Thyroid gland (tissue), 4 donors: ENCODE measurements at regions not wholly inside any gene's neighbourhood (a gene's known extent, or its start where the extent isn't known, plus 50 kb on each side); places are given as distances from the start of the nearest gene placed in this dataset.

Experiments used
- POLR2A ChIP-seq, 2 donors: fragments of 450-650 bp; IDR thresholded peaks; one replicate each; pipeline ENCODE4 v1.6.1; 2017; ENCODE audit warnings: antibody characterized with exemption in 2 of 2, mild to moderate bottlenecking in 2 of 2, moderate library complexity in 1 of 2
- TF ChIP-seq, protein P1 (sequence below), 6 experiments: fragments of 200-600 bp in 3 of 6; fragments of 450-650 bp in 3 of 6; sonication (generic) in 3 of 6; IDR thresholded peaks; one replicate each; pipeline ENCODE4 v1.5.1; 2016 to 2019; ENCODE audit warnings: antibody characterized with exemption in 6 of 6, mild to moderate bottlenecking in 2 of 6, inconsistent platforms in 1 of 6, moderate library complexity in 1 of 6

DNA sequence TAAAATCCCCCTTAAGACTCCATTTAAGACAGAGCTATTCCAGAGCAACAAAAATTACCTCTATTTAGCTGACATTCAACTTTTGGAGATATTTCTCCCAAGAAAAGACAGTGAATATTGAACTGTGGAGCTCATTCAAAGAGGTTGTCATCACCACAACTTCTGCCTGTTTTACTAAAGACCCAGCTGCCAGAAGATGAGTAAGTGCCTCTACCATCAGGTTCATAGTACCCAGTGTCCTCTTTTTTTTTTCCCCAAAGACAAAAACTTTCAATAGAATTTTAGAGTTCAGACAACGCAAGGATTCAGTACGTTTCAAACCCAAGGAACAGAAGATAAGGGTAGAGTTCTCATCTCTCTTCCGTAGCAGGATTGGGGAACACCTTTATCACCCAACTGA is 461.3 kb downstream of the BCAT1 start:
- TF ChIP-seq, protein P1, sequence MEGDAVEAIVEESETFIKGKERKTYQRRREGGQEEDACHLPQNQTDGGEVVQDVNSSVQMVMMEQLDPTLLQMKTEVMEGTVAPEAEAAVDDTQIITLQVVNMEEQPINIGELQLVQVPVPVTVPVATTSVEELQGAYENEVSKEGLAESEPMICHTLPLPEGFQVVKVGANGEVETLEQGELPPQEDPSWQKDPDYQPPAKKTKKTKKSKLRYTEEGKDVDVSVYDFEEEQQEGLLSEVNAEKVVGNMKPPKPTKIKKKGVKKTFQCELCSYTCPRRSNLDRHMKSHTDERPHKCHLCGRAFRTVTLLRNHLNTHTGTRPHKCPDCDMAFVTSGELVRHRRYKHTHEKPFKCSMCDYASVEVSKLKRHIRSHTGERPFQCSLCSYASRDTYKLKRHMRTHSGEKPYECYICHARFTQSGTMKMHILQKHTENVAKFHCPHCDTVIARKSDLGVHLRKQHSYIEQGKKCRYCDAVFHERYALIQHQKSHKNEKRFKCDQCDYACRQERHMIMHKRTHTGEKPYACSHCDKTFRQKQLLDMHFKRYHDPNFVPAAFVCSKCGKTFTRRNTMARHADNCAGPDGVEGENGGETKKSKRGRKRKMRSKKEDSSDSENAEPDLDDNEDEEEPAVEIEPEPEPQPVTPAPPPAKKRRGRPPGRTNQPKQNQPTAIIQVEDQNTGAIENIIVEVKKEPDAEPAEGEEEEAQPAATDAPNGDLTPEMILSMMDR (IDR thresholded peaks at IDR 0.05) = no peak
- TF ChIP-seq POLR2A (IDR thresholded peaks at IDR 0.05) = no peak
